HepG2 (cell line): ENCODE measurements at regions not wholly inside any gene's neighbourhood (a gene's known extent, or its start where the extent isn't known, plus 50 kb on each side); places are given as distances from the start of the nearest gene placed in this dataset.

Source experiments
- ARID5B ChIP-seq: IDR thresholded peaks from 2 replicates; pipeline ENCODE4 v1.4.0; 2020; ENCODE audit warnings: mild to moderate bottlenecking, missing genetic modification reagents
- CREM ChIP-seq, 2 experiments: sonication (generic) in 1 of 2; formaldehyde crosslinking in 1 of 2; IDR thresholded peaks; 2 replicates each; pipeline versions ENCODE4 v1.4.0 to v1.6.1; 2016 to 2020; ENCODE audit warnings: antibody characterized with exemption in 1 of 2, mild to moderate bottlenecking in 1 of 2, missing genetic modification reagents in 1 of 2
- JUND ChIP-seq: sonication (generic); formaldehyde crosslinking; IDR thresholded peaks from 2 replicates; pipeline ENCODE4 v1.8.0; 2022; ENCODE audit warnings: mild to moderate bottlenecking, missing genetic modification reagents
- KLF16 ChIP-seq, 2 experiments: sonication (generic) in 1 of 2; formaldehyde crosslinking in 1 of 2; IDR thresholded peaks; 2 replicates each; pipeline versions ENCODE4 v1.6.1 to v1.8.0; 2016 to 2023; ENCODE audit warnings: missing genetic modification reagents in 2 of 2, missing compliant biosample characterization in 1 of 2
- MIXL1 ChIP-seq: IDR thresholded peaks from 2 replicates; pipeline ENCODE4 v1.6.1; 2016
- NCOR1 ChIP-seq: fragments of 200-600 bp; sonication (generic); IDR thresholded peaks from 2 replicates; pipeline ENCODE4 v1.7.0; 2017; ENCODE audit warnings: antibody characterized with exemption, low read length, borderline replicate concordance
- TCF7 ChIP-seq: sonication (generic); IDR thresholded peaks from 2 replicates; pipeline ENCODE4 v1.6.1; 2016; ENCODE audit warnings: antibody characterized with exemption, low read depth
- TGIF2 ChIP-seq: IDR thresholded peaks from 2 replicates; pipeline ENCODE4 v1.6.1; 2016; ENCODE audit warnings: control low read depth, missing compliant biosample characterization
- ZGPAT ChIP-seq: IDR thresholded peaks from 2 replicates; pipeline ENCODE4 v1.6.1; 2016; ENCODE audit warnings: mild to moderate bottlenecking
- ZKSCAN5 ChIP-seq: sonication (generic); formaldehyde crosslinking; IDR thresholded peaks from 2 replicates; pipeline ENCODE4 v1.5.1; 2020; ENCODE audit warnings: mild to moderate bottlenecking, missing genetic modification reagents
- ZKSCAN8 ChIP-seq: IDR thresholded peaks from 2 replicates; pipeline ENCODE4 v1.6.1; 2016; ENCODE audit warnings: borderline replicate concordance, missing genetic modification reagents, missing compliant biosample characterization
- ZNF7 ChIP-seq: IDR thresholded peaks from 2 replicates; pipeline ENCODE4 v1.6.1; 2016; ENCODE audit warnings: missing biosample characterization, missing genetic modification reagents

GRCh38 chr2:186181625-186182024 lies 304.4 kb upstream of the ZC3H15 start (continued):
- TF ChIP-seq ARID5B (CRISPR knock-in tag) (peak; percentile 91), ZGPAT (CRISPR knock-in tag) (peak; percentile 78), TGIF2 (CRISPR knock-in tag) (no peak), JUND (CRISPR knock-in tag) (peak; percentile 70; the same call in 1 of the 2 replicates), ZKSCAN8 (CRISPR knock-in tag) (0 out of 2 replicates have a peak, but pooled peaks have one; percentile 50), ZKSCAN5 (no peak), ZNF7 (no peak), TCF7 (peak; percentile 77), MIXL1 (CRISPR knock-in tag) (0 out of 2 replicates have a peak, but pooled peaks have one; percentile 30), CREM (IDR thresholded peaks at IDR 0.05) (peak; percentile 53; the same call in 1 of the 2 replicates), CREM (CRISPR knock-in tag; IDR thresholded peaks at IDR 0.05) (no peak), KLF16 (CRISPR knock-in tag; IDR thresholded peaks at IDR 0.05) (peak in 1 of 2 experiments; percentile 49; a peak in 1 of 4 replicates), NCOR1 (peak; percentile 80; the same call in 1 of the 2 replicates)
